SJSA1 (cell line): ENCODE measurements at regions not wholly inside any gene's neighbourhood (a gene's known extent, or its start where the extent isn't known, plus 50 kb on each side); places are given as distances from the start of the nearest gene placed in this dataset.

Source experiments
- DNase-seq, 2 experiments: peaks; one replicate each; pipeline ENCODE4 v3.0.0-alpha.2; 2015 to 2020; ENCODE audit warnings: low spot score in 2 of 2, low read depth in 1 of 2
- H3K27ac ChIP-seq: fragments of 250-450 bp; sonication (Bioruptor Pico); 2 replicates; pipeline ENCODE4 v1.5.1; 2020; ENCODE audit warnings: mild to moderate bottlenecking, moderate library complexity
- H3K27me3 ChIP-seq: fragments of 250-450 bp; sonication (Bioruptor Pico); replicated peaks from 2 replicates; pipeline ENCODE4 v1.5.1; 2020; ENCODE audit warnings: mild to moderate bottlenecking, moderate library complexity
- H3K36me3 ChIP-seq: fragments of 250-450 bp; sonication (Bioruptor Pico); 2 replicates; pipeline ENCODE4 v1.5.1; 2020; ENCODE audit warnings: mild to moderate bottlenecking
- H3K4me1 ChIP-seq: fragments of 250-450 bp; sonication (Bioruptor Pico); replicated peaks from 2 replicates; pipeline ENCODE4 v1.6.1; 2021; ENCODE audit warnings: mild to moderate bottlenecking
- H3K4me3 ChIP-seq: fragments of 250-450 bp; sonication (Bioruptor Pico); 2 replicates; pipeline ENCODE4 v1.5.1; 2020; ENCODE audit warnings: mild to moderate bottlenecking
- H3K9me3 ChIP-seq: fragments of 250-450 bp; sonication (Bioruptor Pico); replicated peaks from 2 replicates; pipeline ENCODE4 v1.5.1; 2020; ENCODE audit warnings: mild to moderate bottlenecking

- Histone ChIP-seq H3K4me3 (no peak overlapping the region), H3K9me3 (no peaks in the 10 kb centered on the region), H3K36me3 (no peaks in the 10 kb centered on the region), H3K27ac (no peak overlapping the region), H3K27me3 (no peaks in the 10 kb centered on the region), H3K4me1 (no peaks in the 10 kb centered on the region)
- DNase-seq = no peak
These were observed 58.3 kb upstream of the C11orf87 start for GRCh38 chr11:109363682-109364081.

- H3K4me1 ChIP-seq = no peaks in the 10 kb centered on the region
- H3K4me3 ChIP-seq = no peak overlapping the region
- no peaks in the 10 kb centered on the region for H3K9me3 ChIP-seq
- no peaks in the 10 kb centered on the region for H3K36me3 ChIP-seq
- no peaks in the 10 kb centered on the region for H3K27me3 ChIP-seq
- no peak for DNase-seq
- no peak overlapping the region for H3K27ac ChIP-seq
These were observed 57.1 kb upstream of the C11orf87 start for GRCh38 chr11:109364851-109365250.

- peak in 1 of 2 experiments; percentile 4 for DNase-seq
- Histone ChIP-seq H3K27me3 (no peaks in the 10 kb centered on the region), H3K36me3 (no peaks in the 10 kb centered on the region), H3K4me1 (no peaks in the 10 kb centered on the region), H3K4me3 (no peak overlapping the region), H3K27ac (no peak overlapping the region), H3K9me3 (no peaks in the 10 kb centered on the region)
These were observed 50.4 kb upstream of the C11orf87 start for GRCh38 chr11:109371444-109372176.
